MM.1S (cell line): ENCODE measurements at regions not wholly inside any gene's neighbourhood (a gene's known extent, or its start where the extent isn't known, plus 50 kb on each side); places are given as distances from the start of the nearest gene placed in this dataset.

Experiments used
- DNase-seq: peaks from one replicate; pipeline ENCODE4 v3.0.0-alpha.2; 2015
- H2AFZ ChIP-seq: fragments of 300-600 bp; sonication (generic); 2 replicates; pipeline ENCODE4 v1.6.0; 2016; ENCODE audit warnings: antibody characterized with exemption, low read length
- H3F3A ChIP-seq: fragments of 300-600 bp; sonication (generic); 2 replicates; pipeline ENCODE4 v1.6.1; 2016; ENCODE audit warnings: mild to moderate bottlenecking, antibody characterized with exemption, low read length, moderate library complexity, mixed read lengths; ENCODE audit not compliant: insufficient read depth
- H3K27ac ChIP-seq: fragments of 300-600 bp; sonication (generic); 2 replicates; pipeline ENCODE4 v1.5.1; 2016; ENCODE audit warnings: mild to moderate bottlenecking, low read length
- H3K27me3 ChIP-seq: fragments of 300-600 bp; sonication (generic); replicated peaks from 2 replicates; pipeline ENCODE4 v1.6.0; 2016; ENCODE audit warnings: low read length; ENCODE audit not compliant: insufficient read depth
- H3K36me3 ChIP-seq: fragments of 300-600 bp; sonication (generic); replicated peaks from 2 replicates; pipeline ENCODE4 v1.6.1; 2016; ENCODE audit warnings: mild to moderate bottlenecking, low read length, mixed read lengths; ENCODE audit not compliant: insufficient read depth
- H3K4me1 ChIP-seq: fragments of 300-600 bp; sonication (generic); 2 replicates; pipeline ENCODE4 v1.6.1; 2016; ENCODE audit warnings: low read length, mixed read lengths
- H3K4me2 ChIP-seq: fragments of 300-600 bp; sonication (generic); 2 replicates; pipeline ENCODE4 v1.6.0; 2016; ENCODE audit warnings: low read depth, low read length
- H3K4me3 ChIP-seq: fragments of 300-600 bp; sonication (generic); 2 replicates; pipeline ENCODE4 v1.5.1; 2016; ENCODE audit warnings: low read length, mixed read lengths
- H3K79me2 ChIP-seq: fragments of 300-600 bp; sonication (generic); 2 replicates; pipeline ENCODE4 v1.6.1; 2016; ENCODE audit warnings: mixed run types, low read length, mixed read lengths
- H3K9ac ChIP-seq: fragments of 300-600 bp; sonication (generic); 2 replicates; pipeline ENCODE4 v1.6.1; 2016; ENCODE audit warnings: low read length, mixed read lengths
- H3K9me2 ChIP-seq: fragments of 300-600 bp; sonication (generic); replicated peaks from 2 replicates; pipeline ENCODE4 v1.6.1; 2016; ENCODE audit warnings: mild to moderate bottlenecking, low read length, mixed read lengths; ENCODE audit not compliant: insufficient read depth
- H3K9me3 ChIP-seq: fragments of 300-600 bp; sonication (generic); replicated peaks from 2 replicates; pipeline ENCODE4 v1.6.1; 2016; ENCODE audit warnings: mild to moderate bottlenecking, low read length, mixed read lengths; ENCODE audit not compliant: insufficient read depth
- H4K20me1 ChIP-seq: fragments of 300-600 bp; sonication (generic); 2 replicates; pipeline ENCODE4 v1.6.1; 2016; ENCODE audit warnings: mild to moderate bottlenecking, low read length, moderate library complexity, mixed read lengths; ENCODE audit not compliant: insufficient read depth
- EZH2 ChIP-seq: fragments of 300-600 bp; sonication (generic); optimal IDR thresholded peaks from 2 replicates; pipeline ENCODE3; 2017; ENCODE audit warnings: low read depth, mild to moderate bottlenecking, antibody characterized with exemption, low read length, mixed read lengths
- EZH2phosphoT487 ChIP-seq: fragments of 300-600 bp; sonication (generic); IDR thresholded peaks from 2 replicates; pipeline ENCODE4 v1.6.1; 2018; ENCODE audit warnings: antibody characterized with exemption, low read length
- TF ChIP-seq, protein P1 (sequence below): fragments of 300-600 bp; sonication (generic); IDR thresholded peaks from 2 replicates; pipeline ENCODE4 v1.5.1; 2016; ENCODE audit warnings: antibody characterized with exemption, low read length, mixed read lengths

DNA sequence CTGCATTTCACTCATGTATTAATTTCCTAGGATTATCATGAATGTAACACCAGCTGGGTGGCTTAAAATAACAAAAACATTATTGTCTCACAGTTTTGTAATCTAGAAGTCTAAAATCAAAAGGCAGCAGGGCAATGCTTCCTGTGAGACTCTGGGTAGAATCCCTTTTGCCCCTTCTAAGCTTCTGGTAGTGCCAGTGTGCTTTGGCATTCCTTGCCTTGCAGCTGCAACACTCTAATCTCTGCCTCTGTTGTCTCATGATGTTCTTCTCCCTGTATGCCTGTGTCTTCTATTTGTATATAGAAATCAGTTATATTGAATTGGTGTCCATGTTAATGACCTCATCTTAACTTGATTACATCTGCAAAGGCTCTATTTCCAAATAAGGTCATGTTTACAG is 1117.3 kb downstream of the PCDH18 start:
- no peaks in the 10 kb centered on the region for H3K9me2 ChIP-seq
- no peaks in the 10 kb centered on the region for H3K79me2 ChIP-seq
- no peaks in the 10 kb centered on the region for H3F3A ChIP-seq
- H3K4me3 ChIP-seq: no peak overlapping the region
- H4K20me1 ChIP-seq: no peaks in the 10 kb centered on the region
- H3K27ac ChIP-seq: no peak overlapping the region
- no peaks in the 10 kb centered on the region for H3K9me3 ChIP-seq
- H3K36me3 ChIP-seq: no peaks in the 10 kb centered on the region
- no peak overlapping the region for H3K9ac ChIP-seq
- no peak for DNase-seq
- H3K4me1 ChIP-seq: no peaks in the 10 kb centered on the region
- no peak overlapping the region for H2AFZ ChIP-seq
- no peak overlapping the region for H3K4me2 ChIP-seq
- TF ChIP-seq EZH2phosphoT487: no peak
- no peak for TF ChIP-seq EZH2
- TF ChIP-seq, protein P1, sequence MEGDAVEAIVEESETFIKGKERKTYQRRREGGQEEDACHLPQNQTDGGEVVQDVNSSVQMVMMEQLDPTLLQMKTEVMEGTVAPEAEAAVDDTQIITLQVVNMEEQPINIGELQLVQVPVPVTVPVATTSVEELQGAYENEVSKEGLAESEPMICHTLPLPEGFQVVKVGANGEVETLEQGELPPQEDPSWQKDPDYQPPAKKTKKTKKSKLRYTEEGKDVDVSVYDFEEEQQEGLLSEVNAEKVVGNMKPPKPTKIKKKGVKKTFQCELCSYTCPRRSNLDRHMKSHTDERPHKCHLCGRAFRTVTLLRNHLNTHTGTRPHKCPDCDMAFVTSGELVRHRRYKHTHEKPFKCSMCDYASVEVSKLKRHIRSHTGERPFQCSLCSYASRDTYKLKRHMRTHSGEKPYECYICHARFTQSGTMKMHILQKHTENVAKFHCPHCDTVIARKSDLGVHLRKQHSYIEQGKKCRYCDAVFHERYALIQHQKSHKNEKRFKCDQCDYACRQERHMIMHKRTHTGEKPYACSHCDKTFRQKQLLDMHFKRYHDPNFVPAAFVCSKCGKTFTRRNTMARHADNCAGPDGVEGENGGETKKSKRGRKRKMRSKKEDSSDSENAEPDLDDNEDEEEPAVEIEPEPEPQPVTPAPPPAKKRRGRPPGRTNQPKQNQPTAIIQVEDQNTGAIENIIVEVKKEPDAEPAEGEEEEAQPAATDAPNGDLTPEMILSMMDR: no peak
- no peaks in the 10 kb centered on the region for H3K27me3 ChIP-seq

DNA sequence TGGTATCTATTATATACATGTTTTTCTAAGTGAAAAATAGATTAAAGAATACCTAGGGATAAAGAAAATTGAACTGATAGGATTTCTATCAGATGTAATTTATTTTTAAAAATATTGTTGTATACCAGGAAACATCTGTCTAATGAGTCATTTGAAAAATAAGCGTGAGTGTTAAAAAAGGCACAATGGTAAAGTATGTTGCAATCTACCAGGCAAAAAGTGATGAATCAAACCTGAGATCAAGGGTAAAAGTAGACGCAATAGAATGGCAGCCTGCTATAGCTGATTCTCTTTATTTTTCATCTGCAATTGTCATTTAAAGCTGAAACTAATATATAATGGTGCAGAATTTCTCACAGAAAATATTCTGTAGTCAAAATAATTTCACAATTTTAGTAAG is 1119.6 kb downstream of the PCDH18 start:
- Histone ChIP-seq H3K4me2 (no peak overlapping the region), H2AFZ (no peak overlapping the region), H3K27me3 (no peaks in the 10 kb centered on the region), H3K9me2 (no peaks in the 10 kb centered on the region), H3K79me2 (no peaks in the 10 kb centered on the region), H3K9ac (no peak overlapping the region), H3K4me1 (no peaks in the 10 kb centered on the region), H3K4me3 (no peak overlapping the region), H3K36me3 (no peaks in the 10 kb centered on the region), H3F3A (no peaks in the 10 kb centered on the region), H4K20me1 (no peaks in the 10 kb centered on the region), H3K9me3 (no peaks in the 10 kb centered on the region), H3K27ac (no peak overlapping the region)
- no peak for DNase-seq
- no peak for TF ChIP-seq EZH2
- TF ChIP-seq, protein P1: no peak
- TF ChIP-seq EZH2phosphoT487: no peak

DNA sequence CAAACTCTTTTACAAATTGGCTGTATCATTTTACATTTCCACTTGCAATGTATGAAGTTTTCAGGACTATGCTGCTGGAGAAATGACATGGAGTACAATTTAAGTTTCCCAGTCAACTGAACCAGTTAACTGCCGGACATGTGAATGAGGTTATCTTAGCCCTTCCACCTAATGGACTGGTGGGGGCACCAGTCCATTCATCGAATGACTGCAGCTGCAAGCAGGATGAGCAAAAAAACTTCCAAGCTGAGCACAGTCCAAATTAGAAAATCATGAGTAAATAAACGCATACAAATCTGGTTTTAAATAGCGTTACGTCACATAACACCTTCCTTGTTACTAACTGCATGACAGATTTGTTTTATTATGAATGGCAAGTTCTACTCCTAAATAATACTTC is 1131.5 kb downstream of the PCDH18 start:
- no peaks in the 10 kb centered on the region for H3K36me3 ChIP-seq
- no peak overlapping the region for H3K4me2 ChIP-seq
- no peaks in the 10 kb centered on the region for H3K27me3 ChIP-seq
- no peak for DNase-seq
- no peak overlapping the region for H3K27ac ChIP-seq
- no peaks in the 10 kb centered on the region for H3F3A ChIP-seq
- no peak overlapping the region for H2AFZ ChIP-seq
- H3K4me1 ChIP-seq: no peaks in the 10 kb centered on the region
- H3K4me3 ChIP-seq: no peak overlapping the region
- TF ChIP-seq EZH2 (no peak), EZH2phosphoT487 (no peak)
- TF ChIP-seq, protein P1: no peak
- H4K20me1 ChIP-seq: no peaks in the 10 kb centered on the region
- H3K9ac ChIP-seq: no peak overlapping the region
- H3K9me3 ChIP-seq: no peaks in the 10 kb centered on the region
- no peaks in the 10 kb centered on the region for H3K79me2 ChIP-seq
- no peaks in the 10 kb centered on the region for H3K9me2 ChIP-seq
